GM18858 (cell line): ENCODE measurements at regions not wholly inside any gene's neighbourhood (a gene's known extent, or its start where the extent isn't known, plus 50 kb on each side); places are given as distances from the start of the nearest gene placed in this dataset.
A peak's percentile ranks its signal among the peaks of the same experiment; 100 is the strongest.
"Not testable (repeated sequence)": the region's sequence is repeated elsewhere in the genome, so short reads cannot be mapped to it uniquely, and the experiment has no call there.

Experiments
- ATAC-seq: cut with Tn5 transposase; IDR thresholded peaks from one replicate; pipeline ENCODE4 v1.9.1; 2021; ENCODE audit not compliant: unreplicated experiment

GRCh38 chrX:140086691-140087090 lies 121.4 kb upstream of the CXorf66 start:
- ATAC-seq: no peak

- ATAC-seq: not testable (repeated sequence)
These were observed 109.5 kb upstream of the CXorf66 start for GRCh38 chrX:140074851-140075250.

GRCh38 chrX:140071037-140071436 lies 105.7 kb upstream of the CXorf66 start:
- no peak for ATAC-seq

- ATAC-seq: no peak
These were observed 100.8 kb upstream of the CXorf66 start for GRCh38 chrX:140065961-140066662.

- ATAC-seq: no peak
These were observed 99.7 kb upstream of the CXorf66 start for GRCh38 chrX:140064993-140065392.

GRCh38 chrX:140057001-140057411 lies 91.7 kb upstream of the CXorf66 start:
- peak; percentile 93 for ATAC-seq

- no peak for ATAC-seq
These were observed 88.5 kb upstream of the CXorf66 start for GRCh38 chrX:140053846-140054245.

- ATAC-seq: no peak
These were observed 85.6 kb upstream of the CXorf66 start for GRCh38 chrX:140050906-140051305.

GRCh38 chrX:140040386-140040785 lies 75.1 kb upstream of the CXorf66 start:
- no peak for ATAC-seq

GRCh38 chrX:140038842-140039241 lies 73.5 kb upstream of the CXorf66 start:
- ATAC-seq: no peak

- ATAC-seq: no peak
These were observed 69.6 kb upstream of the CXorf66 start for GRCh38 chrX:140034916-140035315.

GRCh38 chrX:140022482-140022881 lies 57.2 kb upstream of the CXorf66 start:
- ATAC-seq: no peak

- not testable (repeated sequence) for ATAC-seq
These were observed 53.8 kb upstream of the CXorf66 start for GRCh38 chrX:140019134-140019533.
